RCC 7860 (cell line): ENCODE measurements at regions not wholly inside any gene's neighbourhood (a gene's known extent, or its start where the extent isn't known, plus 50 kb on each side); places are given as distances from the start of the nearest gene placed in this dataset.

Source experiments
- DNase-seq: peaks from one replicate; pipeline ENCODE4 v3.0.0-alpha.2; 2015; ENCODE audit warnings: low spot score
- FAIRE-seq: peaks from 2 replicates; lab custom pipeline; 2012; peaks lifted over from hg19 to GRCh38; lab: Jason Lieb, UNC

- FAIRE-seq (no peak), DNase-seq (no peak)
Measured at GRCh38 chr6:90436403-90436802, 139.8 kb upstream of the BACH2 start.

- DNase-seq (no peak), FAIRE-seq (no peak)
Measured at GRCh38 chr6:90435207-90435899, 138.7 kb upstream of the BACH2 start.

GRCh38 chr6:90434094-90434493 is 137.5 kb upstream of the BACH2 start:
- DNase-seq (no peak), FAIRE-seq (no peak)

- no peak for FAIRE-seq
- DNase-seq = no peak
Measured at GRCh38 chr6:90432937-90433336, 136.3 kb upstream of the BACH2 start.

GRCh38 chr6:90432041-90432775 is 135.6 kb upstream of the BACH2 start:
- FAIRE-seq (no peak), DNase-seq (no peak)

GRCh38 chr6:90431576-90431975 is 134.9 kb upstream of the BACH2 start:
- DNase-seq = no peak
- FAIRE-seq = no peak

- FAIRE-seq = no peak
- DNase-seq = no peak
Measured at GRCh38 chr6:90429713-90430112, 133.1 kb upstream of the BACH2 start.

GRCh38 chr6:90428514-90428913 is 131.9 kb upstream of the BACH2 start:
- FAIRE-seq = no peak
- DNase-seq = no peak

- FAIRE-seq (no peak), DNase-seq (no peak)
Measured at GRCh38 chr6:90425161-90425641, 128.6 kb upstream of the BACH2 start.

GRCh38 chr6:90424580-90424979 is 127.9 kb upstream of the BACH2 start:
- no peak for FAIRE-seq
- DNase-seq = no peak

GRCh38 chr6:90421666-90422065 is 125.0 kb upstream of the BACH2 start:
- FAIRE-seq = no peak
- no peak for DNase-seq

- no peak for DNase-seq
- no peak for FAIRE-seq
Measured at GRCh38 chr6:90420500-90420899, 123.9 kb upstream of the BACH2 start.

GRCh38 chr6:90417385-90417784 is 120.7 kb upstream of the BACH2 start:
- FAIRE-seq (no peak), DNase-seq (no peak)

- FAIRE-seq (no peak), DNase-seq (no peak)
Measured at GRCh38 chr6:90416322-90416721, 119.7 kb upstream of the BACH2 start.

- FAIRE-seq (no peak), DNase-seq (no peak)
Measured at GRCh38 chr6:90415178-90415577, 118.5 kb upstream of the BACH2 start.

GRCh38 chr6:90414352-90414751 is 117.7 kb upstream of the BACH2 start:
- no peak for FAIRE-seq

GRCh38 chr6:90413867-90414266 is 117.2 kb upstream of the BACH2 start:
- DNase-seq (no peak), FAIRE-seq (no peak)

More at GRCh38 chr6:90414352-90414751, 117.7 kb upstream of the BACH2 start:
- DNase-seq = no peak

GRCh38 chr6:90413396-90413795 is 116.8 kb upstream of the BACH2 start:
- FAIRE-seq = no peak
- DNase-seq = no peak

- FAIRE-seq (no peak), DNase-seq (no peak)
Measured at GRCh38 chr6:90412538-90413369, 116.1 kb upstream of the BACH2 start.

GRCh38 chr6:90411292-90411781 is 114.7 kb upstream of the BACH2 start:
- peak; percentile 65 for DNase-seq
- no peak for FAIRE-seq

- DNase-seq = no peak
- FAIRE-seq = no peak
Measured at GRCh38 chr6:90409700-90410099, 113.1 kb upstream of the BACH2 start.
